ENCODE measurements at regions not wholly inside any gene's neighbourhood (a gene's known extent, or its start where the extent isn't known, plus 50 kb on each side); places are given as distances from the start of the nearest gene placed in this dataset.

GRCh38 chr3:124295362-124295761, 303.4 kb upstream of the ROPN1 start:
- no TSS peak for BruUV-seq (replicated peaks)
- Histone ChIP-seq H3K27ac (ENCODE audit: low read depth, low read length, poor library complexity, severe bottlenecking) (no peak overlapping the region), H3K9me3 (ENCODE audit: low read length) (no peaks in the 10 kb centered on the region), H3K79me2 (ENCODE audit: insufficient read depth, low read depth, low read length) (no peaks in the 10 kb centered on the region), H3K4me1 (ENCODE audit: insufficient read depth, low read length, poor library complexity, severe bottlenecking) (peaks cover 46% of the 10 kb centered on the region), H3K36me3 (ENCODE audit: insufficient read depth, low read length) (no peaks in the 10 kb centered on the region), H3K4me2 (ENCODE audit: low read length) (no peak overlapping the region), H2AFZ (ENCODE audit: low read length) (no peak overlapping the region), H3K9me2 (ENCODE audit: insufficient read depth, low read length) (no peaks in the 10 kb centered on the region), H4K20me1 (ENCODE audit: insufficient read depth, low read length) (no peaks in the 10 kb centered on the region), H3K4me3 (ENCODE audit: low read depth, low read length, poor library complexity, severe bottlenecking) (no peak overlapping the region)
- intact Hi-C loops (cut with micrococcal nuclease; ENCODE audit: unreplicated experiment), result no loop called here
- ChIA-PET CTCF (ENCODE audit: unreplicated experiment) (no interaction called here), POLR2A (no interaction called here)
- DNase-seq (ENCODE audit: low spot score), result no peak
- TF ChIP-seq CTCF (conservative IDR thresholded peaks at IDR 0.05; ENCODE audit: low read length) (no peak), EZH2phosphoT487 (IDR thresholded peaks at IDR 0.05; ENCODE audit: borderline replicate concordance, low read depth, low read length) (no peak)

- no TSS peak for BruUV-seq (replicated peaks)
- POLR2A ChIA-PET, result no interaction called here
Measured at GRCh38 chr3:124296406-124296805, 304.5 kb upstream of the ROPN1 start.

More at GRCh38 chr3:124296406-124296805, 304.5 kb upstream of the ROPN1 start:
- H3K36me3 ChIP-seq (ENCODE audit: insufficient read depth, low read length), result no peaks in the 10 kb centered on the region
- TF ChIP-seq EZH2phosphoT487 (IDR thresholded peaks at IDR 0.05; ENCODE audit: borderline replicate concordance, low read depth, low read length) (no peak), CTCF (conservative IDR thresholded peaks at IDR 0.05; ENCODE audit: low read length) (no peak)
- H3K27ac ChIP-seq (ENCODE audit: low read depth, low read length, poor library complexity, severe bottlenecking), result peak overlapping the region; percentile 26
- H3K9me3 ChIP-seq (ENCODE audit: low read length), result no peaks in the 10 kb centered on the region
- no peak overlapping the region for H2AFZ ChIP-seq (ENCODE audit: low read length)
- peaks cover 47% of the 10 kb centered on the region for H3K4me1 ChIP-seq (ENCODE audit: insufficient read depth, low read length, poor library complexity, severe bottlenecking)
- peak overlapping the region; percentile 58 for H3K4me2 ChIP-seq (ENCODE audit: low read length)
- CTCF ChIA-PET (ENCODE audit: unreplicated experiment), result interaction anchor here (0.7 kb wide), 1 partner anchor 10 kb away, joined by 3 read pairs; no protein-coding TSS in a partner anchor
- no peak overlapping the region for H3K4me3 ChIP-seq (ENCODE audit: low read depth, low read length, poor library complexity, severe bottlenecking)
- H3K79me2 ChIP-seq (ENCODE audit: insufficient read depth, low read depth, low read length), result no peaks in the 10 kb centered on the region
- H4K20me1 ChIP-seq (ENCODE audit: insufficient read depth, low read length), result no peaks in the 10 kb centered on the region
- intact Hi-C loops (cut with micrococcal nuclease; ENCODE audit: unreplicated experiment), result no loop called here
- no peaks in the 10 kb centered on the region for H3K9me2 ChIP-seq (ENCODE audit: insufficient read depth, low read length)
- DNase-seq (ENCODE audit: low spot score), result peak; percentile 67

Measured in OCI-LY7 (cell line).